WTC11 (cell line): ENCODE measurements at regions not wholly inside any gene's neighbourhood (a gene's known extent, or its start where the extent isn't known, plus 50 kb on each side); places are given as distances from the start of the nearest gene placed in this dataset.

Source experiments
- ATAC-seq: fragments of 200-7000 bp; cut with Tn5 transposase; 2 replicates; pipeline ENCODE4 v1.10.0; 2021; ENCODE audit warnings: mild to moderate bottlenecking, moderate library complexity
- CTCF ChIA-PET: fragments of 300-600 bp; sonication (Branson Sonifier 250); formaldehyde crosslinking; loops from one replicate; lab custom pipeline; 2021; ENCODE audit warnings: antibody characterized with exemption; lab: Charles Lee
- POLR2A ChIA-PET: fragments of 350-600 bp; sonication (Branson Sonifier 250); formaldehyde crosslinking; loops from one replicate; lab custom pipeline; 2021; ENCODE audit warnings: antibody characterized with exemption; lab: Charles Lee
- DNase-seq: peaks from one replicate; pipeline ENCODE4 v3.0.0; 2021; ENCODE audit warnings: low spot score
- H3K27ac Mint-ChIP-seq: 2 replicates; pipeline ENCODE4 v1.8.0; 2021; ENCODE audit warnings: mixed read lengths
- H3K27me3 Mint-ChIP-seq: 2 replicates; pipeline ENCODE4 v1.8.0; 2021; ENCODE audit warnings: low read depth, mild to moderate bottlenecking, moderate library complexity, mixed read lengths
- H3K36me3 Mint-ChIP-seq: 2 replicates; pipeline ENCODE4 v1.8.0; 2021; ENCODE audit warnings: mixed read lengths
- H3K4me1 Mint-ChIP-seq: 2 replicates; pipeline ENCODE4 v1.8.0; 2022; ENCODE audit warnings: mixed read lengths
- H3K4me3 Mint-ChIP-seq: 2 replicates; pipeline ENCODE4 v1.8.0; 2021; ENCODE audit warnings: mild to moderate bottlenecking, moderate library complexity, mixed read lengths
- H3K9me3 Mint-ChIP-seq: 2 replicates; pipeline ENCODE4 v1.8.0; 2021; ENCODE audit warnings: mixed read lengths
- ATF1 ChIP-seq: sonication (generic); formaldehyde crosslinking; IDR thresholded peaks from 2 replicates; pipeline ENCODE4 v1.8.1; 2023; ENCODE audit warnings: mild to moderate bottlenecking, moderate library complexity, missing genetic modification reagents
- ATF6 ChIP-seq: sonication (generic); formaldehyde crosslinking; IDR thresholded peaks from 2 replicates; pipeline ENCODE4 v1.8.1; 2023; ENCODE audit warnings: mild to moderate bottlenecking, missing genetic modification reagents
- CDX4 ChIP-seq: fragments of 250-450 bp; sonication (Bioruptor Pico); IDR thresholded peaks from 2 replicates; pipeline ENCODE4 v1.9.0; 2021; ENCODE audit warnings: moderate library complexity, mild to moderate bottlenecking, inconsistent platforms, borderline replicate concordance
- CREB1 ChIP-seq: sonication (generic); formaldehyde crosslinking; IDR thresholded peaks from 2 replicates; pipeline ENCODE4 v1.8.0; 2023; ENCODE audit warnings: mild to moderate bottlenecking, missing genetic modification reagents
- E2F1 ChIP-seq: sonication (generic); formaldehyde crosslinking; IDR thresholded peaks from 2 replicates; pipeline ENCODE4 v1.8.0; 2022; ENCODE audit warnings: mild to moderate bottlenecking, missing genetic modification reagents
- ERG ChIP-seq: fragments of 250-450 bp; sonication (Bioruptor Pico); IDR thresholded peaks from 2 replicates; pipeline ENCODE4 v1.8.0; 2021; ENCODE audit warnings: mild to moderate bottlenecking
- ESRRA ChIP-seq: sonication (generic); formaldehyde crosslinking; IDR thresholded peaks from 2 replicates; pipeline ENCODE4 v1.8.1; 2022; ENCODE audit warnings: mild to moderate bottlenecking, missing genetic modification reagents, borderline replicate concordance
- IRF2 ChIP-seq: sonication (generic); formaldehyde crosslinking; IDR thresholded peaks from 2 replicates; pipeline ENCODE4 v1.8.0; 2022; ENCODE audit warnings: low read depth, missing genetic modification reagents, borderline replicate concordance
- KAT7 ChIP-seq: sonication (generic); formaldehyde crosslinking; IDR thresholded peaks from 2 replicates; pipeline ENCODE4 v1.8.1; 2023; ENCODE audit warnings: missing genetic modification reagents, mild to moderate bottlenecking, borderline replicate concordance
- MLX ChIP-seq: sonication (generic); formaldehyde crosslinking; IDR thresholded peaks from 2 replicates; pipeline ENCODE4 v1.8.1; 2023; ENCODE audit warnings: mild to moderate bottlenecking, missing genetic modification reagents, moderate library complexity
- MYBL2 ChIP-seq: sonication (generic); formaldehyde crosslinking; IDR thresholded peaks from 2 replicates; pipeline ENCODE4 v1.8.1; 2023; ENCODE audit warnings: mild to moderate bottlenecking, moderate library complexity, missing genetic modification reagents
- NR2C2 ChIP-seq: sonication (generic); formaldehyde crosslinking; IDR thresholded peaks from 2 replicates; pipeline ENCODE4 v1.8.0; 2022; ENCODE audit warnings: mild to moderate bottlenecking, missing genetic modification reagents
- NR3C1 ChIP-seq: sonication (generic); formaldehyde crosslinking; conservative IDR thresholded peaks from 2 replicates; pipeline ENCODE4 v1.8.1; 2023; ENCODE audit warnings: low read depth, mild to moderate bottlenecking, missing genetic modification reagents
- SMAD3 ChIP-seq: sonication (generic); formaldehyde crosslinking; IDR thresholded peaks from 2 replicates; pipeline ENCODE4 v1.8.0; 2022; ENCODE audit warnings: missing genetic modification reagents, mild to moderate bottlenecking, borderline replicate concordance
- SP1 ChIP-seq: sonication (generic); formaldehyde crosslinking; conservative IDR thresholded peaks from 2 replicates; pipeline ENCODE4 v1.8.1; 2022; ENCODE audit warnings: missing genetic modification reagents
- TEAD1 ChIP-seq: sonication (generic); formaldehyde crosslinking; IDR thresholded peaks from 2 replicates; pipeline ENCODE4 v1.8.0; 2022; ENCODE audit warnings: mild to moderate bottlenecking, missing genetic modification reagents
- ZNF138 ChIP-seq: sonication (generic); formaldehyde crosslinking; conservative IDR thresholded peaks from 2 replicates; pipeline ENCODE4 v1.8.1; 2022; ENCODE audit warnings: mild to moderate bottlenecking, moderate library complexity, missing genetic modification reagents
- ZNF396 ChIP-seq: fragments of 250-450 bp; sonication (Bioruptor Pico); IDR thresholded peaks from 2 replicates; pipeline ENCODE4 v1.8.0; 2021; ENCODE audit warnings: mild to moderate bottlenecking, moderate library complexity, borderline replicate concordance
- ZNF671 ChIP-seq: fragments of 250-450 bp; sonication (Bioruptor Pico); IDR thresholded peaks from 2 replicates; pipeline ENCODE4 v1.8.0; 2021; ENCODE audit warnings: mild to moderate bottlenecking
- TF ChIP-seq, protein P1 (sequence below): sonication (generic); formaldehyde crosslinking; IDR thresholded peaks from 2 replicates; pipeline ENCODE4 v1.8.1; 2022; ENCODE audit warnings: low read depth, missing genetic modification reagents, borderline replicate concordance
- TF ChIP-seq, protein P2 (sequence below): sonication (generic); formaldehyde crosslinking; conservative IDR thresholded peaks from 2 replicates; pipeline ENCODE4 v1.8.1; 2022; ENCODE audit warnings: mild to moderate bottlenecking, missing genetic modification reagents
- TF ChIP-seq, protein P3 (sequence below): fragments of 250-450 bp; sonication (Bioruptor Pico); conservative IDR thresholded peaks from 2 replicates; pipeline ENCODE4 v1.9.0; 2021; ENCODE audit warnings: mild to moderate bottlenecking
- TF ChIP-seq, protein P4 (sequence below): sonication (generic); formaldehyde crosslinking; IDR thresholded peaks from 2 replicates; pipeline ENCODE4 v1.8.0; 2022; ENCODE audit warnings: mild to moderate bottlenecking, missing genetic modification reagents

GRCh38 chr6:26300828-26301227 lies 64.2 kb upstream of the BTN3A2 start (continued):
- TF ChIP-seq, protein P1, sequence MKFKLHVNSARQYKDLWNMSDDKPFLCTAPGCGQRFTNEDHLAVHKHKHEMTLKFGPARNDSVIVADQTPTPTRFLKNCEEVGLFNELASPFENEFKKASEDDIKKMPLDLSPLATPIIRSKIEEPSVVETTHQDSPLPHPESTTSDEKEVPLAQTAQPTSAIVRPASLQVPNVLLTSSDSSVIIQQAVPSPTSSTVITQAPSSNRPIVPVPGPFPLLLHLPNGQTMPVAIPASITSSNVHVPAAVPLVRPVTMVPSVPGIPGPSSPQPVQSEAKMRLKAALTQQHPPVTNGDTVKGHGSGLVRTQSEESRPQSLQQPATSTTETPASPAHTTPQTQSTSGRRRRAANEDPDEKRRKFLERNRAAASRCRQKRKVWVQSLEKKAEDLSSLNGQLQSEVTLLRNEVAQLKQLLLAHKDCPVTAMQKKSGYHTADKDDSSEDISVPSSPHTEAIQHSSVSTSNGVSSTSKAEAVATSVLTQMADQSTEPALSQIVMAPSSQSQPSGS (CRISPR knock-in tag), result no peak
- TF ChIP-seq CREB1 (CRISPR knock-in tag), result no peak
- no peak for TF ChIP-seq E2F1
- no peak for TF ChIP-seq TEAD1 (CRISPR knock-in tag)
- no peak for TF ChIP-seq ZNF138 (CRISPR knock-in tag)
- TF ChIP-seq IRF2 (CRISPR knock-in tag), result no peak

DNA sequence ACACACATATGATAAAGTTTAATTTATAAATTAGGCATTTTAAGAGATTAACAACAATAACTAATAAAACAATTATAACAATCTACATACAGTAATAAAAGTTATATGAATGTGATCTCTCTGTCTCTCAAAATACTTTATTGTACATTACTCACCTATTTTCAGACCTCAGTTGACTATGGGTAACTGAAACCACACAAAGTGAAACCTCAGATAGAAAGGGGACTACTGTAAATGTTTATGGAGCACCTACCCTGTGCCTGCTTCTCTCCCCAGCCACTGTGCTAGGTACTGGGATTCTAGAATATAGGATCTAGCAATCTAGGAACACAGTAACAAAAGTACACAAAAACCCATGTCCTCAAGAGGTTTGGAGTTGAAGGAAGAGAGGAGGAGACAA lies 63.4 kb upstream of the BTN3A2 start:
- TF ChIP-seq ERG, result no peak
- TF ChIP-seq, protein P2, sequence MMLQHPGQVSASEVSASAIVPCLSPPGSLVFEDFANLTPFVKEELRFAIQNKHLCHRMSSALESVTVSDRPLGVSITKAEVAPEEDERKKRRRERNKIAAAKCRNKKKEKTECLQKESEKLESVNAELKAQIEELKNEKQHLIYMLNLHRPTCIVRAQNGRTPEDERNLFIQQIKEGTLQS (CRISPR knock-in tag), result no peak
- TF ChIP-seq, protein P3, sequence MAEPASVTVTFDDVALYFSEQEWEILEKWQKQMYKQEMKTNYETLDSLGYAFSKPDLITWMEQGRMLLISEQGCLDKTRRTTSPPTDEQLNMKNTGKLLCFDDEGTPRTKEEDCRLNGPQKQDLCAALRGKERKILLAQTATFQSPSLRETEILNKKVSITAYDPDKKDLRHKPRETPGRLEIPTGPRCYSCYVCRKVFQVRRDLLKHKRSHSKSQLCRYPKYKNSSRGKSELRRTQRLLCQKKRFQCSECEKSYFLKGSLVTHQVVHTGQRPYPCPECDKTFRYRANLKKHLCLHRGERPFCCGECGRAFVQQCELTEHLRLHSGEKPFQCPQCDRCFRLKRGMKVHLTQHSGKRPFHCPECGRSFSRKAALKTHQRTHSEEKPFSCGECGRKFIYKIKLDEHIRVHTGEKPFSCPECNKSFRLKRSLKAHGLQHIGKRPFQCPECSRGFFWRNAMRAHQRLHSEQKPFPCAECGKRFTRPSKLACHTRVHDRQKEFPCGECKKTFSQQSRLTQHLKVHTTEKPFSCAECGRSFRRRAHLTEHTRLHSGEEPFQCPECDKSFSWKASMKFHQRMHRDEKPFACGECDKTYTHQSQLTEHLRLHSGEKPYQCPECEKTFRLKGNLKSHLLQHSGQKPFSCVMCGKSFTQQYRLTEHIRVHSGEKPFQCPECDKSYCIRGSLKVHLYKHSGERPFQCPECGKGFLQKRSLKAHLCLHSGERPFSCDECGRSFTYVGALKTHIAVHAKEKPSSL (CRISPR knock-in tag), result no peak
- DNase-seq (no peak), ATAC-seq (no peak)
- no peak overlapping the region for H3K4me3 Mint-ChIP-seq
- ChIA-PET CTCF (no interaction called here), POLR2A (no interaction called here)
- H3K9me3 Mint-ChIP-seq, result peaks cover 5% of the 10 kb centered on the region
- no peaks in the 10 kb centered on the region for H3K36me3 Mint-ChIP-seq
- no peak overlapping the region for H3K27ac Mint-ChIP-seq
- peaks cover 5% of the 10 kb centered on the region for H3K4me1 Mint-ChIP-seq
- H3K27me3 Mint-ChIP-seq, result no peaks in the 10 kb centered on the region

DNA sequence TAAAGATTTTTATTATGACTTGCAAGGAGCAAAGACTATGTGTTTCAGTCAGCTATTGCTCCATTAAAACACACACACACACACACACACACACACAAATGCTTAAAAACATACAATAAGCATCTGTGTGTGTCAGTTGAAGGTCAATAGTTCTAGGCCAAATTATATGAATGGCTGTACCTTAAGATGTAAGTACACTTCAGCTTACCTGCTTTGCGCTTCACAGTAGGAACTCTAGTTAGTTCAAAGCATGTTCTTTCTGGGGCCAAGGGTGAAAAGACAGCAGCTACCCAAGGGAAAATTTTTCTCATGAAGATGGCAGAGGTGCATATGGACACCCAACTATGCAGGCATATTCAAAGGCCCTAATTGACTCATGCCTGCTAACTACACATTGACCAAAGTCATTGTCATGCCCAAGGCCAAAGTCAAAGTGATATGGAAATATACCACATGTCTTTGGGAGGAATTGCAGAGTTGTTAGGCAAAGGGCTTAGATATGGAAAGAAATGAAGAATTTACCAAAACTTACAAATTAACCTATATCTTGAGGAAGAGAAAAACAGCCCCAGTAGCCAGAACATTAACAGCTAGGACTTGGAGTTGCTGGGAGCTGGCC lies 61.9 kb upstream of the BTN3A2 start:
- Mint-ChIP-seq H3K9me3 (peaks cover 5% of the 10 kb centered on the region), H3K36me3 (no peaks in the 10 kb centered on the region), H3K4me3 (no peak overlapping the region), H3K27me3 (no peaks in the 10 kb centered on the region), H3K27ac (no peak overlapping the region), H3K4me1 (peaks cover 5% of the 10 kb centered on the region)
- ATAC-seq (no peak), DNase-seq (no peak)
- ChIA-PET CTCF (interaction anchor here (1.6 kb wide), 1 partner anchor 293 kb away, joined by 4 read pairs; no protein-coding TSS in a partner anchor), POLR2A (no interaction called here)
- TF ChIP-seq ATF1 (CRISPR knock-in tag) (no peak), SP1 (CRISPR knock-in tag) (no peak), NR3C1 (no peak), MYBL2 (CRISPR knock-in tag) (no peak), ESRRA (CRISPR knock-in tag) (no peak), ZNF671 (CRISPR knock-in tag) (no peak), NR2C2 (no peak), SMAD3 (no peak), MLX (CRISPR knock-in tag) (no peak), CDX4 (CRISPR knock-in tag) (no peak), ZNF396 (no peak), ATF6 (CRISPR knock-in tag) (no peak), TEAD1 (CRISPR knock-in tag) (no peak), KAT7 (CRISPR knock-in tag) (no peak)
- TF ChIP-seq, protein P4, sequence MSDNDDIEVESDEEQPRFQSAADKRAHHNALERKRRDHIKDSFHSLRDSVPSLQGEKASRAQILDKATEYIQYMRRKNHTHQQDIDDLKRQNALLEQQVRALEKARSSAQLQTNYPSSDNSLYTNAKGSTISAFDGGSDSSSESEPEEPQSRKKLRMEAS (CRISPR knock-in tag), result no peak
- TF ChIP-seq, protein P2 (CRISPR knock-in tag), result no peak
